ENCODE measurements at regions not wholly inside any gene's neighbourhood (a gene's known extent, or its start where the extent isn't known, plus 50 kb on each side); places are given as distances from the start of the nearest gene placed in this dataset.

- no peak for TF ChIP-seq CTCF (IDR thresholded peaks at IDR 0.05)
- TF ChIP-seq POLR2A (IDR thresholded peaks at IDR 0.05): no peak
These were observed 209.7 kb upstream of the ARHGAP24 start for GRCh38 chr4:85265234-85265633.
